CD4-positive, CD25-positive, alpha-beta regulatory T cell (primary cell): ENCODE measurements at regions not wholly inside any gene's neighbourhood (a gene's known extent, or its start where the extent isn't known, plus 50 kb on each side); places are given as distances from the start of the nearest gene placed in this dataset.

Experiments used
- ATAC-seq, 2 donors: fragments of 150-1000 bp; cut with Tn5 transposase; one replicate each; pipeline ENCODE4 v1.10.0; 2021; ENCODE audit warnings: low read depth in 2 of 2, moderate number of reproducible peaks in 2 of 2, moderate library complexity in 1 of 2
- DNase-seq, 3 donors: peaks; one replicate each; pipeline versions ENCODE4 v3.0.0 to v3.0.0-alpha.2; 2012 to 2022; ENCODE audit warnings: mixed read lengths in 1 of 3
- H3K27ac ChIP-seq: one replicate; pipeline ENCODE4 v1.7.0; 2013; ENCODE audit warnings: mild to moderate bottlenecking, low read length; ENCODE audit not compliant: insufficient read depth, poor library complexity, severe bottlenecking
- H3K27me3 ChIP-seq: one replicate; pipeline ENCODE4 v1.7.0; 2013; ENCODE audit warnings: low read length; ENCODE audit not compliant: control insufficient read depth, insufficient read depth
- H3K36me3 ChIP-seq: one replicate; pipeline ENCODE4 v1.7.0; 2013; ENCODE audit warnings: mild to moderate bottlenecking, low read length, moderate library complexity; ENCODE audit not compliant: control insufficient read depth, insufficient read depth
- H3K4me1 ChIP-seq: 2 replicates; pipeline ENCODE4 v1.7.0; 2013; ENCODE audit warnings: mild to moderate bottlenecking, low read length; ENCODE audit not compliant: insufficient read depth, control insufficient read depth, poor library complexity, severe bottlenecking
- H3K4me3 ChIP-seq: one replicate; pipeline ENCODE4 v1.7.0; 2013; ENCODE audit warnings: low read depth, mild to moderate bottlenecking, low read length, moderate library complexity
- H3K9me3 ChIP-seq, 2 experiments: 1 replicate in 1 of 2; 2 replicates in 1 of 2; pipeline ENCODE4 v1.7.0; 2013; ENCODE audit warnings: low read length in 2 of 2, mild to moderate bottlenecking in 1 of 2, moderate library complexity in 1 of 2; ENCODE audit not compliant: control insufficient read depth in 2 of 2
- H3K27ac Mint-ChIP-seq, 3 donors: one replicate each; pipeline ENCODE4 v1.8.0; 2020 to 2022; ENCODE audit warnings: mild to moderate bottlenecking in 3 of 3, mixed read lengths in 3 of 3, moderate library complexity in 2 of 3
- H3K27me3 Mint-ChIP-seq: one replicate; pipeline ENCODE4 v1.8.0; 2022; ENCODE audit warnings: mild to moderate bottlenecking, mixed read lengths
- H3K36me3 Mint-ChIP-seq: one replicate; pipeline ENCODE4 v1.8.0; 2020; ENCODE audit warnings: mixed read lengths
- H3K4me1 Mint-ChIP-seq, 4 donors: one replicate each; pipeline ENCODE4 v1.8.0; 2020 to 2022; ENCODE audit warnings: mixed read lengths in 4 of 4, mild to moderate bottlenecking in 1 of 4
- H3K4me3 Mint-ChIP-seq, 4 donors: one replicate each; pipeline ENCODE4 v1.8.0; 2020 to 2022; ENCODE audit warnings: mild to moderate bottlenecking in 4 of 4, mixed read lengths in 4 of 4, moderate library complexity in 3 of 4
- H3K9me3 Mint-ChIP-seq, 7 donors: one replicate each; pipeline ENCODE4 v1.8.0; 2020 to 2022; ENCODE audit warnings: mixed read lengths in 7 of 7, mild to moderate bottlenecking in 3 of 7, moderate library complexity in 2 of 7

GRCh38 chr12:118558941-118559340 lies 182.6 kb downstream of the SUDS3 start:
- no peak overlapping the region for H3K27ac ChIP-seq
- H3K27me3 Mint-ChIP-seq: peaks cover 5% of the 10 kb centered on the region
- no peaks in the 10 kb centered on the region for H3K4me1 ChIP-seq
- ATAC-seq: no peak
- no peaks in the 10 kb centered on the region for H3K9me3 ChIP-seq
- H3K36me3 Mint-ChIP-seq: no peaks in the 10 kb centered on the region
- DNase-seq: no peak
- peaks cover 0 to 6% (median 0%) of the 10 kb centered on the region in 7 donors for H3K9me3 Mint-ChIP-seq
- no peak overlapping the region for H3K4me3 ChIP-seq
- no peak overlapping the region for H3K27ac Mint-ChIP-seq
- H3K4me1 Mint-ChIP-seq: no peaks in the 10 kb centered on the region
- no peak overlapping the region for H3K4me3 Mint-ChIP-seq
- H3K36me3 ChIP-seq: no peaks in the 10 kb centered on the region
- H3K27me3 ChIP-seq: no peaks in the 10 kb centered on the region

GRCh38 chr12:118560733-118561132 lies 184.4 kb downstream of the SUDS3 start:
- ATAC-seq (no peak), DNase-seq (no peak)
- H3K9me3 Mint-ChIP-seq: peaks cover 0 to 5% (median 0%) of the 10 kb centered on the region in 7 donors
- H3K27me3 Mint-ChIP-seq: peaks cover 7% of the 10 kb centered on the region
- H3K9me3 ChIP-seq: no peaks in the 10 kb centered on the region
- no peak overlapping the region for H3K4me3 Mint-ChIP-seq
- H3K4me3 ChIP-seq: no peak overlapping the region
- no peaks in the 10 kb centered on the region for H3K27me3 ChIP-seq
- no peak overlapping the region for H3K27ac ChIP-seq
- no peaks in the 10 kb centered on the region for H3K36me3 Mint-ChIP-seq
- H3K36me3 ChIP-seq: no peaks in the 10 kb centered on the region
- no peaks in the 10 kb centered on the region for H3K4me1 Mint-ChIP-seq
- H3K27ac Mint-ChIP-seq: peak overlapping the region in 1 of 3 donors; percentile 32
- no peaks in the 10 kb centered on the region for H3K4me1 ChIP-seq

- peaks cover 0 to 4% (median 0%) of the 10 kb centered on the region in 7 donors for H3K9me3 Mint-ChIP-seq
- DNase-seq: no peak
- H3K4me3 ChIP-seq: no peak overlapping the region
- H3K36me3 ChIP-seq: no peaks in the 10 kb centered on the region
- no peaks in the 10 kb centered on the region for H3K4me1 Mint-ChIP-seq
- no peaks in the 10 kb centered on the region for H3K36me3 Mint-ChIP-seq
- peaks cover 3% of the 10 kb centered on the region for H3K27me3 ChIP-seq
- no peak overlapping the region for H3K27ac Mint-ChIP-seq
- no peaks in the 10 kb centered on the region for H3K4me1 ChIP-seq
- no peaks in the 10 kb centered on the region for H3K27me3 Mint-ChIP-seq
- H3K27ac ChIP-seq: no peak overlapping the region
- no peak overlapping the region for H3K4me3 Mint-ChIP-seq
- no peak for ATAC-seq
- peaks cover 0 to 5% of the 10 kb centered on the region in 2 experiments for H3K9me3 ChIP-seq
Measured at GRCh38 chr12:118571730-118572129, 195.4 kb downstream of the SUDS3 start.

GRCh38 chr12:118574288-118574687 lies 197.9 kb downstream of the SUDS3 start:
- peaks cover 0 to 4% (median 0%) of the 10 kb centered on the region in 7 donors for H3K9me3 Mint-ChIP-seq
- Histone ChIP-seq H3K4me1 (no peaks in the 10 kb centered on the region), H3K27me3 (peaks cover 3% of the 10 kb centered on the region), H3K4me3 (no peak overlapping the region), H3K9me3 (peaks cover 0 to 5% of the 10 kb centered on the region in 2 experiments), H3K36me3 (no peaks in the 10 kb centered on the region), H3K27ac (no peak overlapping the region)
- DNase-seq (no peak), ATAC-seq (no peak)
- no peaks in the 10 kb centered on the region for H3K27me3 Mint-ChIP-seq
- H3K27ac Mint-ChIP-seq: no peak overlapping the region
- no peaks in the 10 kb centered on the region for H3K36me3 Mint-ChIP-seq
- no peaks in the 10 kb centered on the region for H3K4me1 Mint-ChIP-seq
- H3K4me3 Mint-ChIP-seq: no peak overlapping the region

GRCh38 chr12:118575730-118576129 lies 199.4 kb downstream of the SUDS3 start:
- Histone ChIP-seq H3K9me3 (peaks cover 0 to 2% of the 10 kb centered on the region in 2 experiments), H3K36me3 (no peaks in the 10 kb centered on the region), H3K27ac (no peak overlapping the region), H3K27me3 (peaks cover 3% of the 10 kb centered on the region), H3K4me3 (no peak overlapping the region), H3K4me1 (no peaks in the 10 kb centered on the region)
- H3K27me3 Mint-ChIP-seq: no peaks in the 10 kb centered on the region
- DNase-seq: no peak
- peaks cover 0 to 4% (median 0%) of the 10 kb centered on the region in 7 donors for H3K9me3 Mint-ChIP-seq
- no peak overlapping the region for H3K4me3 Mint-ChIP-seq
- no peaks in the 10 kb centered on the region for H3K36me3 Mint-ChIP-seq
- no peak overlapping the region for H3K27ac Mint-ChIP-seq
- no peaks in the 10 kb centered on the region for H3K4me1 Mint-ChIP-seq
- no peak for ATAC-seq

GRCh38 chr12:118581371-118581770 lies 205.0 kb downstream of the SUDS3 start:
- Mint-ChIP-seq H3K9me3 (peaks cover 0 to 5% (median 0%) of the 10 kb centered on the region in 7 donors), H3K36me3 (no peaks in the 10 kb centered on the region)
- H3K27me3 ChIP-seq: no peaks in the 10 kb centered on the region

GRCh38 chr12:118582863-118583262 lies 206.5 kb downstream of the SUDS3 start:
- no peak overlapping the region for H3K27ac ChIP-seq
- H3K27me3 ChIP-seq: no peaks in the 10 kb centered on the region
- H3K4me1 ChIP-seq: no peaks in the 10 kb centered on the region
- ATAC-seq (no peak), DNase-seq (no peak)
- H3K27ac Mint-ChIP-seq: no peak overlapping the region
- H3K9me3 Mint-ChIP-seq: peaks cover 0 to 5% (median 0%) of the 10 kb centered on the region in 7 donors
- H3K27me3 Mint-ChIP-seq: peaks cover 7% of the 10 kb centered on the region
- H3K4me3 ChIP-seq: no peak overlapping the region
- H3K4me1 Mint-ChIP-seq: no peaks in the 10 kb centered on the region
- no peaks in the 10 kb centered on the region for H3K9me3 ChIP-seq
- H3K36me3 Mint-ChIP-seq: no peaks in the 10 kb centered on the region
- no peaks in the 10 kb centered on the region for H3K36me3 ChIP-seq
- no peak overlapping the region for H3K4me3 Mint-ChIP-seq

More at GRCh38 chr12:118581371-118581770, 205.0 kb downstream of the SUDS3 start:
- no peak overlapping the region for H3K27ac Mint-ChIP-seq
- peaks cover 7% of the 10 kb centered on the region for H3K27me3 Mint-ChIP-seq
- Histone ChIP-seq H3K27ac (no peak overlapping the region), H3K4me1 (no peaks in the 10 kb centered on the region), H3K9me3 (no peaks in the 10 kb centered on the region), H3K4me3 (no peak overlapping the region), H3K36me3 (no peaks in the 10 kb centered on the region)
- no peak for ATAC-seq
- H3K4me3 Mint-ChIP-seq: no peak overlapping the region
- no peaks in the 10 kb centered on the region for H3K4me1 Mint-ChIP-seq
- DNase-seq: no peak

- Mint-ChIP-seq H3K4me1 (no peaks in the 10 kb centered on the region), H3K27me3 (peaks cover 7% of the 10 kb centered on the region), H3K4me3 (no peak overlapping the region), H3K27ac (no peak overlapping the region), H3K9me3 (peaks cover 0 to 8% (median 0%) of the 10 kb centered on the region in 7 donors), H3K36me3 (no peaks in the 10 kb centered on the region)
- Histone ChIP-seq H3K27ac (no peak overlapping the region), H3K4me3 (no peak overlapping the region), H3K27me3 (no peaks in the 10 kb centered on the region), H3K4me1 (no peaks in the 10 kb centered on the region), H3K9me3 (no peaks in the 10 kb centered on the region), H3K36me3 (no peaks in the 10 kb centered on the region)
- DNase-seq (no peak), ATAC-seq (no peak)
Measured at GRCh38 chr12:118586433-118586832, 210.1 kb downstream of the SUDS3 start.
